Ovary (tissue), 7 donors: ENCODE measurements at regions not wholly inside any gene's neighbourhood (a gene's known extent, or its start where the extent isn't known, plus 50 kb on each side); places are given as distances from the start of the nearest gene placed in this dataset.

Experiments
- DNase-seq, 5 donors: peaks; one replicate each; pipeline ENCODE4 v3.0.0-alpha.2; 2019 to 2020
- H3K27ac ChIP-seq, 2 donors: fragments of 200-600 bp; one replicate each; pipeline versions ENCODE4 v1.5.1 to v1.8.0; 2019 to 2022
- H3K27me3 ChIP-seq: fragments of 200-600 bp; one replicate; pipeline ENCODE4 v1.8.0; 2022
- H3K36me3 ChIP-seq: fragments of 200-600 bp; sonication (generic); one replicate; pipeline ENCODE4 v1.5.1; 2019
- H3K4me1 ChIP-seq: one replicate; pipeline ENCODE4 v1.8.1; 2013; ENCODE audit warnings: mild to moderate bottlenecking, moderate library complexity; ENCODE audit not compliant: insufficient read depth
- H3K4me3 ChIP-seq: fragments of 200-600 bp; sonication (generic); one replicate; pipeline ENCODE4 v1.5.1; 2017
- H3K9me3 ChIP-seq, 2 donors: fragments of 200-600 bp in 1 of 2; sonication (generic) in 1 of 2; one replicate each; pipeline versions ENCODE4 v1.5.1 to v1.8.1; 2013 to 2019; ENCODE audit warnings: mild to moderate bottlenecking in 1 of 2, moderate library complexity in 1 of 2
- EP300 ChIP-seq: sonication (generic); formaldehyde crosslinking; IDR thresholded peaks from one replicate; pipeline ENCODE4 v1.6.1; 2017; ENCODE audit warnings: antibody characterized with exemption
- POLR2A ChIP-seq: fragments of 450-650 bp; IDR thresholded peaks from one replicate; pipeline ENCODE4 v1.6.1; 2017; ENCODE audit warnings: antibody characterized with exemption, mild to moderate bottlenecking, moderate library complexity
- whole genome bisulfite sequencing, 3 donors: extraction: QIAGEN DNeasy Blood & Tissue Kit in 1 of 3; methylation state at CpG; one replicate each; pipeline versions ENCODE4 v1.1.5 to v1.1.7; 2013 to 2017; 5-methylcytosine and 5-hydroxymethylcytosine counted together
- intact Hi-C, 4 donors: fragments of 100-400 bp; cut with DNase I; formaldehyde crosslinking; loops; one replicate each; pipeline versions ENCODE4 v1.11.0 to v1.15.1; 2022 to 2023
- TF ChIP-seq, protein P1 (sequence below), 3 donors: fragments of 450-650 bp in 2 of 3; fragments of 200-600 bp in 1 of 3; IDR thresholded peaks; one replicate each; pipeline versions ENCODE4 v1.5.1 to v1.8.0; 2016 to 2022; ENCODE audit warnings: antibody characterized with exemption in 3 of 3, mild to moderate bottlenecking in 1 of 3
- donor health status: DM: no; HTN: no; CAD: no; lungs with moderate emphysema.
- donor health status: DM: no; HTN: no; CAD: no.
- donor health status: Bipolar disorder and iron deficiency.
- donor health status: DM: no; HTN: no; CAD: no.
- donor health status: DM: yes; HTN: yes; CAD: no.

DNA sequence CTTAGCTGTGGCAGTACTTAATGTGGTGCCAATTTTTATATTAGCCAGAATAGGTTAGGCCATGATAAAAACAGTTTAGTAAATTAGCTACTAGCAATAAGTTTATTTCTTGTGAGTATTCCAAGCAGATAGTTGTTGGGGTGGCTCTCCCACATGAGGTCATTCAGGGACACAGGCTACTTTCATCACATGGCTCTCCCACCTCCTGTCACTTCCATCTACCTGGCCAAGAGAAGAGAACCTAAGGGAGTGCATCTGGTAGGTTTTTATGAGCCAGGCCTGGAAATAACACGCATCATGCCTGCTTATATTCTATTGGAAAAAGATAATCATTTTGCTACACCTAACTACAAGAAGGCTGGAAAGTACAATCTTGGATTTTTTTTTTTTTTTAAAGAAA is 161.4 kb upstream of the CCNH start:
- Histone ChIP-seq H3K27ac (no peak overlapping the region), H3K27me3 (no peaks in the 10 kb centered on the region), H3K4me1 (no peaks in the 10 kb centered on the region), H3K4me3 (no peak overlapping the region), H3K9me3 (no peaks in the 10 kb centered on the region), H3K36me3 (no peaks in the 10 kb centered on the region)
- WGBS, 3 donors, result 63 to 77% (median 68%) methylated on average over 1 of the region's 1 CpG
- TF ChIP-seq EP300 (no peak), POLR2A (no peak)
- TF ChIP-seq, protein P1, sequence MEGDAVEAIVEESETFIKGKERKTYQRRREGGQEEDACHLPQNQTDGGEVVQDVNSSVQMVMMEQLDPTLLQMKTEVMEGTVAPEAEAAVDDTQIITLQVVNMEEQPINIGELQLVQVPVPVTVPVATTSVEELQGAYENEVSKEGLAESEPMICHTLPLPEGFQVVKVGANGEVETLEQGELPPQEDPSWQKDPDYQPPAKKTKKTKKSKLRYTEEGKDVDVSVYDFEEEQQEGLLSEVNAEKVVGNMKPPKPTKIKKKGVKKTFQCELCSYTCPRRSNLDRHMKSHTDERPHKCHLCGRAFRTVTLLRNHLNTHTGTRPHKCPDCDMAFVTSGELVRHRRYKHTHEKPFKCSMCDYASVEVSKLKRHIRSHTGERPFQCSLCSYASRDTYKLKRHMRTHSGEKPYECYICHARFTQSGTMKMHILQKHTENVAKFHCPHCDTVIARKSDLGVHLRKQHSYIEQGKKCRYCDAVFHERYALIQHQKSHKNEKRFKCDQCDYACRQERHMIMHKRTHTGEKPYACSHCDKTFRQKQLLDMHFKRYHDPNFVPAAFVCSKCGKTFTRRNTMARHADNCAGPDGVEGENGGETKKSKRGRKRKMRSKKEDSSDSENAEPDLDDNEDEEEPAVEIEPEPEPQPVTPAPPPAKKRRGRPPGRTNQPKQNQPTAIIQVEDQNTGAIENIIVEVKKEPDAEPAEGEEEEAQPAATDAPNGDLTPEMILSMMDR (IDR thresholded peaks at IDR 0.05), result no peak
- intact Hi-C loops, result no loop called here
- DNase-seq, result no peak

DNA sequence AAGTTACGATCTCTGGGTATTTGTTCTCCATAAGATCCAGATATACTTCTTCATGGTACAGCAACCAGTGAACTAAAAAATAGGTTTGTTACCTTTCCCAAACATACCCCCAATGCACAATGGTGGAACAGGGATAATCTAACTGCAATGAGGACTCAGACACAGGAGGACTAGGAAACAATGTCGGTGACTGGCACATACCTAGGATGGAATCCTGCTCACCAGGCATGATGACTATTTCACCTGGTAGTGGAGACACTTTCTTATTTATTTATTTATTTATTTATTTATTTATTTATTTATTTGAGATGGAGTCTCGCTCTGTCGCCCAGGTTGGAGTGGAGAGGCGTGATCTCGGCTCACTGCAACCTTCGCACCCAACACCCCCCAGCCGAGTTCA is 159.9 kb upstream of the CCNH start:
- no peaks in the 10 kb centered on the region for H3K27me3 ChIP-seq
- WGBS, 3 donors, result 95 to 98% (median 97%) methylated on average over 8 of the region's 8 CpGs
- no peaks in the 10 kb centered on the region for H3K9me3 ChIP-seq
- no peak for DNase-seq
- H3K27ac ChIP-seq, result no peak overlapping the region
- no peaks in the 10 kb centered on the region for H3K36me3 ChIP-seq
- no peak overlapping the region for H3K4me3 ChIP-seq
- TF ChIP-seq POLR2A (no peak), EP300 (no peak)
- TF ChIP-seq, protein P1 (IDR thresholded peaks at IDR 0.05), result no peak
- no peaks in the 10 kb centered on the region for H3K4me1 ChIP-seq
- intact Hi-C loops, result no loop called here

DNA sequence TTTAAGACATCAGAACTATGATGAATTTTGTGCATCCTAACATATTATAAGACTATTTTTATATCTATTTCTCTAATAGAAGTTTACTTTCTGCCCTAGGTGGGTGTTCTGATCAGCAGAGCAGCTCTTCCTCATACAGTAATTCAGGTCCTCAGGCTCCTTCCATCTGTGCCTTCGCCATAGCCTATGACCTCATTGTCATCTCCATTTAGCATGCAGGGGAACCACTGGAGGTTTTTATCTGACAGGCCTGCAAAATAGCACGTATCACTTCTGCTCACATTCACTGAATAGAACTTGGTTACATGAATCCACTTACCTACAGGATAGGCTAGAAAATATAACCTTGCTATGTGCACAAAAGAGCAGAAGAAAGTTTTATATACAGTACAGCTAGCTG is 159.4 kb upstream of the CCNH start:
- H3K36me3 ChIP-seq, result no peaks in the 10 kb centered on the region
- H3K27ac ChIP-seq, result no peak overlapping the region
- 63 to 70% (median 69%) methylated on average over 2 of the region's 2 CpGs for WGBS, 3 donors
- H3K4me1 ChIP-seq, result no peaks in the 10 kb centered on the region
- H3K27me3 ChIP-seq, result no peaks in the 10 kb centered on the region
- TF ChIP-seq, protein P1 (IDR thresholded peaks at IDR 0.05), result no peak
- no peak for TF ChIP-seq POLR2A
- TF ChIP-seq EP300, result no peak
- H3K4me3 ChIP-seq, result no peak overlapping the region
- H3K9me3 ChIP-seq, result no peaks in the 10 kb centered on the region
- intact Hi-C loops, result no loop called here
- DNase-seq, result no peak

DNA sequence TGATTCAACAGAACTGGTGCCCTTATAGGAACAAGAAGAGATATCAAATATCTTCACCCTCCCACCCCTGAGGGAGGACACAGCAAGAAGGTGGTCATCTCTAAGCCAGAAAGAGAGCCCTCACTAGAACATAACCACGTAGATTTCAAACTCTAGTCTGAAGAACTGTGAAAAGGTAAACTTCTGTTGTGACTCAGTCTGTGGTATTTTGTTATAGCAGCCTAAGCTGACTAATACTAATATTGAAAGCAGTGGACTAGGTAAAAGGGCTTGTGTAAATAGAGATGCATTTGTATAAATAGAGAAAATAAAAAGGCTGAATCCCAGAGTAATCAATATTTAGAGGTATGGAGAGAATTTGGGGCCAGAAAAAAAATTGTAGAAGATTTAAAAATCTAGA is 157.6 kb upstream of the CCNH start:
- H3K27me3 ChIP-seq, result no peaks in the 10 kb centered on the region
- no peak for DNase-seq
- 60 to 85% (median 64%) methylated on average over 1 of the region's 1 CpG for WGBS, 3 donors

More for the DNA sequence above, 157.6 kb upstream of the CCNH start:
- intact Hi-C loops, result no loop called here
- TF ChIP-seq EP300 (no peak), POLR2A (no peak)
- TF ChIP-seq, protein P1 (IDR thresholded peaks at IDR 0.05), result no peak
- no peak overlapping the region for H3K4me3 ChIP-seq
- H3K36me3 ChIP-seq, result no peaks in the 10 kb centered on the region
- H3K27ac ChIP-seq, result no peak overlapping the region
- H3K9me3 ChIP-seq, result no peaks in the 10 kb centered on the region
- no peaks in the 10 kb centered on the region for H3K4me1 ChIP-seq
